ENCODE measurements at regions not wholly inside any gene's neighbourhood (a gene's known extent, or its start where the extent isn't known, plus 50 kb on each side); places are given as distances from the start of the nearest gene placed in this dataset.

DNA sequence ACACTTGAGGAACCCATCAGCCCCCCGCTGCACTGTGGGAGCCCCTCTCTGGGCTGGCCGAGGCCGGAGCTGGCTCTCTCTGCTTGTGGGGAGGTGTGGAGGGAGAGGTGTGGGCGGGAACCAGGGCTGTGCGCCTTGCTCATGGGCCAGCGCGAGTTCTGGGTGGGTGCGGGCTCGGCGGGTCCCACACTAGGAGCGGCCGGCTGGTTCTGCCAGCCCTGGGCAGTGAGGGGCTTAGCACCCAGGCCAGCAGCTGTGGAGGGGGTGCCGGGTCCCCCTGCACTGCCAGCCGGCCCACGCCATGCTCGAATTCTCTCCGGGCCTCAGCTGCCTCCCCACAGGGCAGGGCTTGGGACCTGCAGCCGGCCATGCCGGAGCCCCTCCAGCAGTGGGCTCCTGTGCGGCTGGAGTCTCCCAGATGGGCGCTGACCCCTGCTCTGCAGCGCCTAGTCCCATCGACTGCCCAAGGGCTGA, 430.2 kb downstream of the FAT4 start:
- no peak for DNase-seq (ENCODE audit: low read depth in 2 of 2)

DNA sequence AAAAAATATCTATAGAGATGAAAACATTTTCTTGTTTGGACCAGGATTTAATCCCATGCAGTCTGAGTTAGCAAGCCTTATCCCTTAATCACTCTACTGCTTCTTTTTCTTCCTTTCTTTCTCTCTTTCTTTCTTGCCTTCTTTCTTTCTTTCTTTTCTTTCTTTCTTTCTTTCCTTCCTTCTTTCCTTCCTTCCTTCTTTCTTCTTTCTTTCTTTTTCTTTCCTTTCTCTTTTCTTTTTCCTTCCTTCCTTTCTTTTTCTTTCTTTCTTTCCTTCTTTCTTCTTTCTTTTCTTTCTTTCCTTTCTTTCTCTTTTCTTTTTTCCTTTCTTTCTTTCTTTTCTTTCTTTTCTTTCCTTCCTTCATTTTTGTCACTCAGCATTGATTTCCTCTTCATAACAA, 434.6 kb downstream of the FAT4 start:
- no peak for DNase-seq (ENCODE audit: low read depth in 2 of 2)

DNA sequence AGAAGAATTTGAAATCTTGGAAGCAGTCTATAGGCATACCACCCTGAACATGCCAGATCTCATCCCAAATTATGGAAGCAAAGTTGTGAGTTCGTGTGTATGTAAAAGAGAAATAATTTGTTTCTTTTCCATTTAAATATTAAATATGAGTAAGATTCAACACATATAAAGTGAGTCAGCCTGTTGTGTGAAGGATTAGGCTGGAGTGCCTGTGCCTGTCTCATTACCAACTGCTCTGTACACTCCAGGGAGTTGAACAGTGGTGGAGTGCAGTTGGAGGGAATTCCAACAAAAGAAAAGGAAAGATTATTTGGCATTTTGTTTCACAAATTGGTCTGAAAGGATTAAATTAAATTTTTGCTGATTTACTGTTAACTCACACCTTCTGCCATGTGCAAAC, 435.6 kb downstream of the FAT4 start:
- DNase-seq (ENCODE audit: low read depth in 2 of 2): no peak

DNA sequence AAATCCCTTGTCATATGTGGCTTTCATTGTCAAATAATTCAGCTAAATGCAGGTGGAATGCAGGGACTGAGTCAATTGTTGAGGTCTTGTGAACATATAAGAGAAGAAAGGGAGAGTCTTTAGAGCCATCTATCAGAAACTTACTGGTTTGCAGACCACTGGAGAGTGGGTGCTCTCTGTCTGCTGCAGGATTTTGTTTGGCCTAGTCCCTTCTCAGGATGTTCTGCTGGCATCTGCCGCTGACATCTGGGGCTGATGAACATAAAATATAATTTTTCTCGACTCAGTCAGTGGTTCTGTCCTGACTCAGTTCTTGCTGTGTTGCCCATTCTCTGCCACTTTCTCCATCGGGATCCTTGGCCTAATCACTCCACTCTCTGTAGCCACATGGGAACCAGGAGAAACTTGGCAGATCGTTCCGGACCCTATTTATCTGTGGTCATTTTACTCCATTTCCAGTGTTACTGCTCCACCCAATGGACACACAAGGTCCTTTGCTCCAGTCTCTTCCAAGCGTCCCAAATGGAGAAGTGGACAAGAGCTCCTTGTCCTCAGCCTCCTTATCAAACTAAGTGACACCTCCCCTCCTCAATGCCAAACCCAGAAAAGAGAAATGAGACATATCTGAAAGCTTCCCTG, 436.2 kb downstream of the FAT4 start:
- DNase-seq (ENCODE audit: low read depth in 2 of 2): peak; percentile 76 to 83

DNA sequence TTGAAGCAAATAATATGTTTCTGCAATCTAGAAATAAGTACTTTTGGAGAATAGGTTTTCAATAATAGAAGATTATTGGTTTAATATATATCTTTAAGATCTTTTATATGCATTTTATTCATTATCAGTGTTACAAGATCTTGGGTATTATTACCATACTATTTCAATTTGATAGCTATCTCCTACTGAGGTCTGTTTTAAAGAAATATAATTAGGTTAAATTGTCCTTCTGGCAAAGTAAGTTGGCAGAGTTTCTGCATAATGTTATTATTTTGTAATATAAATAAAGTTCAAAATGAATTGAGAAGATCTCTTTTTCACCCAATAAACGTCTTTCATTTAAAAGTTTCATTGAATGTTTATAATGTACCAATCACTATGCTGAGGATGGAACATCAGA, 443.7 kb downstream of the FAT4 start:
- DNase-seq (ENCODE audit: low read depth in 2 of 2): no peak

DNA sequence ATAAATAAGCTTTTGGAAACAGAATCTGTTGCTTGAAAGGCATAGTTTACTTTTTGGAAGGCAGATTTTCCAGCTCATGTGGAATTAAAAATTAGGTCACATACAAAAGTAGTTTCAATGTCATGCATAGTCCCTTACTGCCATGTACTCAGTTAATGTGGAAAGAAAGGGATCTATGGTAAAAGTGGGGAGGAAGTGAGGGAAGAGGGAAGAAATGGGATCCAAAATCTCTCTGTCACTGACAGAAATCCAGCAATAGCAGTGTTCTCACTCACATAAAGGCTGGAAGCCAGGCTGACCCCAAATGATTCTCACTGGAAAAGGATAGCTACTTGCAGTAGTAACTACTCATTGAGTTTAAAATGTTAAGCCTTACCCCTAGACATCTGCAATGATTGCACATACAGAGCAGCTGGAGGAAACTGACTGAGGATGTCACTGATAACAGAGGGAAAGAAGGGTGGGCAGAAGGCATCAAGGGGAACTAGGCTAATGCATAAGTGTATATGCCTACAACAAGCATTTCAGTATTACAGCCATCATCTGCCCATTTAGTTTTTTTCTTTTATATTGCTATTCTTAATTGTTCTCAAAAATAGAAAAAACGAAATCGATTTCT, 445.6 kb downstream of the FAT4 start:
- no peak for DNase-seq (ENCODE audit: low read depth in 2 of 2)

DNA sequence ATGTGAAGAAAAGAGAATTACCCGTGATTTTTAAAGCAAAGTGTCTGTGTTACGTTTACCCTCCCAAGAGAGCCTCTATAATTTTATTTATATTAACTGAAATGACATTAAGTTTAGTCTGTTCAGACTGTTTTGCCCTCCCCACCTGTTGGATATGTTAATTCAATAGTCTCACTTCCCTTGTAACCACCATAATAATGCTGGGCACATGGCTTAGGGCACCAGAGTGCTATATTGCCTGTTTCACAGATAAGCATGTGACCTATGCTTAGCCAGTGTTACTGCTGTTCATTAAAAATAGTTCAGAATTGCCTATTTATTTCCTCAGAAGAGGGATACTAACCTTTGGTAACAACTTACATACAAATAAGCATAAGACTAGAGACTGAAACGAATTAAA, 446.2 kb downstream of the FAT4 start:
- no peak for DNase-seq (ENCODE audit: low read depth in 2 of 2)

DNA sequence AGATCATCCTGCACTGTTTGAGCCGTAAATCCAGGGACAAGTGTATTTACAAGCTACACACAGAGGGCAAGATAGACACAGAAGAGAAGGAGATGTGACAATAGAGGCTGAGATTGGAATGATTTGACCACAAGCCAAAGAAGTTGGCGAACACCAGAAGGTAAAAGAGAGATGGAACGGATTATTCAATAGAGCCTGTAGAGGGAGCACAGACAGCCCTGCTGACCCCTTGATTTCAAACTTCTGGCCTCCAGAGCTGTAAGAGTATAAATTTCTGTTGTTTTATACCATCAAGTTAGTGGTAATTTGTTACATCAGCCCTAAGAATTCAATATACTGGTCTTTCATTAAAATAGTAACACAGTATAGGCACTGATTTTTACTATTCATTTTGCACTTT, 447.8 kb downstream of the FAT4 start:
- DNase-seq (ENCODE audit: low read depth in 2 of 2): peak in 1 of 2 donors; percentile 17

DNA sequence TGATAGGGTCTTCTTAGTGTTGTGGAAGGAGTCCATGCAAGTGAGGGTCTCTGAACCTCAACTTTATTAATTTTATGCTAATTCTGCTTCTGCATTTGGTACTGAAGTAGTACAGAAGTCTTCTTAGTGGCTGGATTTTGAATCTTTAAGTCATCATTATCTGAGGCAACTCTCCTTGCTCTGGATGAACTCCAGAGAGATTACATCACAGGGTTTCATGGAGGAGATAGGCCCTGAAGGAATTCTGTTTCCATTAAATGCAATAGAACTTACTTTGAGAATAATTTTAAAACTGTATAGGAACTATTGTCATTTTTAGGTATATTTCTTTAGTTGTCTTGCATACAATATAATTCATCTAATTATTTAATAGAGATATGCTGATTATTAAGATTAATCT, 451.2 kb downstream of the FAT4 start:
- DNase-seq (ENCODE audit: low read depth in 2 of 2): no peak

DNA sequence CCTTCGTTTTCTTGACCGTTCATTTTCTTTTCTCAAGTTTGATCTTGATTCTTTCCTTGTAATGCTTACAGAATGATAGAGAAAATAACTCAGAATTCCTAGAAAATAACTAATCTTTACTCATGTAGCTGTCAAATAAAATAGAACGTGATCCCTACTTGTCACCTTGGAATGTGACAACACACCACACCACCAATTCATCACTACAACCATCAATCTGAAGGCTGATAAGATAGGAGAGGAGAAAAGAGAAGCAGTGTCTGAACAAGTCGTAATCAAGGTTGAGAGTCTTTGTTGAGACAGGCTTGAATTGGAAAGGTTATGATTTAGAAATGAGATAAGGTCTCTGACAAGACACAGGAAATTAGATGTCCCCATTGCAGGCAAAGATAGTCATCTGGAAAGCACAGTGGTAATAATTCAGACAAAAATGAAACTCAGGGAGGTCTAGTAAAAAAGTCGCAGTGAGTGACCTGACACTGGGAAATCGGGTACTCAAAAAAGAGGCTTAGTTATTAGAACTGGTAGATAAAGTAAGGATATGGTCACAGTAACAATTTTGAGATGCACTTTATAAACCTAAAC, 456.2 kb downstream of the FAT4 start:
- DNase-seq (ENCODE audit: low read depth in 2 of 2): no peak

DNA sequence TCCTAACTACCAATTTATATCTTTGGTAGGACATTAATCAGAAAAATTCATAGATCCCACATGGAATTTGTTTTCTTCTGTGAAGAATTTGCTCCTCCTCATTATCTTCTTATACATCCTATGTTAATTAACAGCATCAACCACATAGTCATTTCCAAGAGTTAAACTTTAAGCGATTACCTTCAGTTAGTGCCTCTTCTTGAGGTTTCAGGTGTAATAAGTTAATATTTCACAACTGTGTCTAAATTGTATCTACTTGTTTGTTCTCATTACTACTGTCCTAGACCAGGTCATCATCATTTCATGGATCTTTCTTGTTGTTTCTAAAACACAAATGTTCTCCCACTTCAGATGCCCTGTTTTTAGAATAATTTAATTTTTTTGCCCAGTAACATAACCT, 457.9 kb downstream of the FAT4 start:
- no peak for DNase-seq (ENCODE audit: low read depth in 2 of 2)

DNA sequence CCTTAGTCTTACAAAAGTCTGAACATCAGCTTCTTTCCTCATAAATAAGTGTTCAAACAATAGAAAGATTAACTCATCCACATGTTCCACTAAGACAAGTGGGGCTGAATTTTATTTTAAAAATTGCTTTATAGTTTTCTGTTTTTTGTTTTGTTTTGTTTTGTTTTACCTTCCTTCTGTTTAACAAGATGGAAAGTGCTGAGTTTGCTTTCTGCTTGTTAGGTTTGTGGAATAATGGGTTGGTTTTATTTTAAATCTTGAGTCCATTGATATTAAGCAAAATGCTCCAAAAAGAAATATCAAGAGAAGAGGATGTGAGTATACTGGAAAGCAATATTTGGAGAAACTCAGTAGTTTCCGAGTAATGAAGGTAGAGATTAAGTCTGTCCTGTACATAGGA, 458.7 kb downstream of the FAT4 start:
- DNase-seq (ENCODE audit: low read depth in 2 of 2): no peak

DNA sequence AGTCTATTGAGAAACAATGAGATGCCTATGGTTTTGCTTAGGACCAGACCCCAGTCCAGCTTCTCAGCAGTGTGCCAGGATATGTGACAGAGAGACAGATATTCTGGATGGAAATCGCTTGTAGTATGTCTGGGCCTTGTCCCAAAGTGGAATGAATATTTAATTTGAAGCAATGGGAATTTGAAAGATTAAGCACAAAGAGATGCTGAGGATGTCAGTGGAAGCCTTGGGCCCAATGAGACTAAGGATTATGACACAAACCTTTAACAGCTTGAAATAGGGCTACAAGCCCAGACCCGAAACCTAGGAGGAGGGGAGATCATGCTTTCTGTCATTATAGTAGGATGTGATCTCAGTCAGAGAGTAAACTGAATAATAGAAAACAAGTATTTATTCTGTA, 459.2 kb downstream of the FAT4 start:
- no peak for DNase-seq (ENCODE audit: low read depth in 2 of 2)

DNA sequence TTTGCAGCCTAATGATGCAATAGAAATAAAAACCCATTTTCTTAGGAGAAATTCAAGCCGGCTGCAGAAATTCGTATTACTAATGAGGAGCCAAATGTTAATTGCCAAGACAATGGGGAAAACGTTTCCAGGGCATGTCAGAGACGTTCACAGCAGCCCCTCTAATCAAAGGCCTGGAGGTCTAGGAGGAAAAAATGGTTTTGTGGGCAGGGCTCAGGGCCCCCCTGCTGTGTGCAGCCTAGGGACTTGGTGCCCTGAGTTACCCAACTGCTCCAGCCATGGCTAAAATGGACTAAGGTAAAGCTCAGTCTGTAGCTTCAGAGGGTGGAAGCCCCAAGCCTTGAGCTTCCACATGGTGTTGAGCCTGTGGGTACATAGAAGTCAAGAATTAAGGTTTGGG, 461.4 kb downstream of the FAT4 start:
- DNase-seq (ENCODE audit: low read depth in 2 of 2): no peak

DNA sequence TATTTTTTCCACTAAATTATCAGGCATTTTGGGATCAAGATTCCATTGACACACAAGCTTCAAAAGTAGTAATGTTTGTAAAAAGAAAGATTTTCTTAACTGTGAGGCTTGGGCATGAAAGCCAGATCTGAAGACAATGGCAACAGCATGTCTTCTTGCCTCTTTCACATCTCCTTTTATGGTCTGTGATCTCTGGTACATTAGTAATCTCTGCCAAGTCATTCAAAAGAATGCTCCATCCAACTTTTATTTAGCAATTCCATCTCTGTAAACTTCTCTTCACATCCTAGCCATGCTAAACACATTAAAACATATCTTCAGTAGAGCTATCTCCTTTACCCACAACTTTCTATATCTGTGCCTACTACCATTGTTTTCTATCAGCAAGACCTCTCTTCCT, 465.4 kb downstream of the FAT4 start:
- DNase-seq (ENCODE audit: low read depth in 2 of 2): no peak

DNA sequence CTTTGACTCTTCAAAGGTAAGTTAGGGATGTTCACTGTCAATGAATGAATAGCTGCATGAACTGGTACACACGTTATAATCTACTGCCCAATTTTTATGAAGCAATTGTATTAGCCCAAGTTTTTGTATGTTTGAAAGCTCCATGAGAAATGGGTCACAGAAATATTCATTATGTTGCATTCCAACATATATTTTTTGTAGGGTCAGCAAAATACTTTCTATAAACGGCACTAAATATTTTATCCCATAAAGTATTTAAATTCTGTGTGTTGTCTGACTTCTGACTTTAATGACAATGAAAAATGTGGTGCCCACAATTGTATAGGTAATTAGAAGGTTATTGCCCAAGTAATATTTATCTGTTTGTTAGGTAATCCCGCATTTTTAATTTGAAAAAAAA, 466.0 kb downstream of the FAT4 start:
- DNase-seq (ENCODE audit: low read depth in 2 of 2): no peak

DNA sequence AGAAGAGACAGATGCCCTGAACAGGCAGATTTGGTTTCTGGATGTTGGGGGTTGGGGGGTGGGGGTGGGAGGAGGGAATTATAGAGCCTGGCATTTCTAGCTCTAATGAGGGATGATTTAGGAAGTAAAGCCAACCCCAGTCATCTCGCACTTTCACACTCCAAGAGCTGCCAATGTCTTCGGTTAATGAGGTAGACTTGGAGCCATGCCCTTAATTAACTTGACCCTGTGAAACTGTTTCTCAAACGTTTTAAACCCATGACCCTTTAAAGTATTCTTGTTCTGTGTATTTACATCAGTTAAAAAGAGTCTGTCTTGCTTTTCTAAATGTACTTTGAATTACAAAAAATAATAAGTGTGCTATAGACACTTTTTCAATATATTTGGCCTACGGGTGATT, 466.9 kb downstream of the FAT4 start:
- DNase-seq (ENCODE audit: low read depth in 2 of 2): no peak

DNA sequence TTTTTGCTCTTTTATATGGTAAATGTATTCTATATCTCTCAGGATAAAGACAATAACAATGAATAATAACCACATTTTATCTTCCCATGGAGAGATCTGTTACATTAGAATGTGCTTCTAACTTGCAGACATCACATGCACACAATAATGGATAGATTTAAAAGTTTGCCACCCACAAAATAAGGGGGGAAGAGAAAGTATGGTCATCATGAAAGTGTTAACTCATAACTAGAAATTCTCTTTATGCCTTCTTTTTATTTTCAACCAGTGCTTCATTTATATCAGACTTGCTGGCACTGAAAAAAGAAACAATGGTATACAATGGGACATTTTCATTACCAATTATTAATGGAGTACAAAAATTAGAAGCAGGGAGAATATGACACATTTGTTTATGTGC, 470.0 kb downstream of the FAT4 start:
- DNase-seq (ENCODE audit: low read depth in 2 of 2): no peak

DNA sequence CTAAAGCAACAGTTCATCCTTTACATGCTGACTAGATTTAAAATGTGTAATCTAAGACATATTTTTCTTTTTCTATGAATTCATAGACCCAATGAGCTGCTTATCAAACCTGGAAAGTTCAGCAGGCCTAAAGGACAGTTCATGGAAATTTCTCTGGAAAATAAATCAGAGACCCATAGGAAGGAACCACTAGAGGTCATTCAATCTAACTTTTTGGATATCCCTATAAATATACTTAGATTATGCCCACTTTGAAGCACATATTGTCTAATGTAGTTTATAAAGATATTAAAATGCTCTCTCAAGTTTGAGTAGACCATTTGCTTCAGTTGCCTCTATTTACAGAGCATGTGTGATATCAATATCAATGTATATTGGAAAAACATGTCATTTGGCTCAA, 473.0 kb downstream of the FAT4 start:
- no peak for DNase-seq (ENCODE audit: low read depth in 2 of 2)

DNA sequence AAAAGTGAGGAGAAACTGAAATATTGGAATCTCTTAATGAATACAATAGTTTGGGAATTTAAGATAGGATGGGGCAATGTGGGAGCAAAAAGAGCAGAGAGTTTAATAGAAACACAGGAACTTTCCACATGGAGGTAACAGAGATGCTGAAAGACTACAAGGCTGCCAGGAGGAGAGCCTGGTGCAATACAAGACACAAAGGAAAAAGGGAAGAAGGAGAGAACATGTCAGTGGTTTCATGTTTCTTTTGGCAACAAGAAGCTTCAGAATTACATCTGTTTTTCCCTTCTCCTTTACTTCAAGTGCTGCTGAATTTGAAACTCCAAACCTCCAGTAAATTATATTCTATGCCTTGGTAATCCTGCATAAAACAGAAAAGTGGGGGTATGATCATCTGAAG, 474.3 kb downstream of the FAT4 start:
- no peak for DNase-seq (ENCODE audit: low read depth in 2 of 2)

DNA sequence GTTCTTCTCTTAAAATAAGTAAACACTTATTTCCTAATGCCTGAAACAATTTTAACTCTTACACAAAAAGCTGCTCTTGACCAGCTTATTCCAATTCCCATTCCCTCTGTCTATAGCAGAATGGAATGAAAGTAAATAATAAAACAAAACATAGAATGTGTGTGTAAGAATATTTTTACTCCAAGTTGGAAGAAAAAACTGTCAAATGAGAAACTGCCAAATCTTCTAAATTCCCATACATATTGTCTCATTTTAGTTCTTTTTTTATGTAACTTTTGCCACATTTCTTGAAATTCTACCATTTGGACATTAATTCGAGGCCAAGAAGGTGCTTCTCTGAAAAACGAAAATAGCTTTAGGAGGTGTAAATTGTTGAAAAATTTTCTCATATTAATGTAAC, 477.1 kb downstream of the FAT4 start:
- DNase-seq (ENCODE audit: low read depth in 2 of 2): no peak

DNA sequence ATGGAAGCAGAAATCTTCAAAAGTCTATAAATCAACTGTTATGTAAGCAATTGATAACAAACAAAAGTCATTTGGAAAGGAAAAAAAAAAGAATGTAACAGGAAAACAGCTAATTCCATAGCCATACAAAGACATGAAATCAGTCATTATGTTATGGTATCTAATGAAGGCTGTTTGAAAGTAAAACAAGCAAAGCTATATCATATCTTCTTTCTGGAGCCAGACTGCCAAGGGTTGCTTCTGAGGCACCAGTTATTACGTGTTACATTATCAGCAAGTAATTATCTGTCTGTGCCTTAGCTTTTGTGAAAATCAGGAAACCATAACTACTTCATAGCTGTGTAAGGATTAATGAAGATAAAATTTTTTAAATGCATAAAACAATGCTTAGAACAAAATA, 480.2 kb downstream of the FAT4 start:
- DNase-seq (ENCODE audit: low read depth in 2 of 2): no peak

DNA sequence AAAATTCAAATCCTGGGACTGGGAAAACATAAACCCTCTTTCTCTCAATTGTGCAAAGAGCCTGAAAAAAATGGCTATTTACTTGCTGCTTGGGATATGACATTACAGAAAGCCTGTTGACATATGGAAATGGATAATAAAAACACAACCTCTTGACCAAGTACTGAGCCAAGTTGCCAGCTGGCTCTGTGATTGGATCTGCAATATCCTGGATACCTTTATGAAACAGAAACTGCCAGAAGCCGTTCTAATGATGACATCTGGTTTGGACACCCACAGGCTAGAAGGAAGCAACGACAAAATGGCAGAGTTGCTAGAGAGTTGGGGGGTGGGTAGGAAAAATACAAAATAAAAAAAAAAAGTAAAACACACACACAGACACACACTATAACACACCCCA, 481.4 kb downstream of the FAT4 start:
- DNase-seq (ENCODE audit: low read depth in 2 of 2): peak in 1 of 2 donors; percentile 54

Measured in lung microvascular endothelial cell (primary cell).